K562 (cell line): ENCODE measurements at regions not wholly inside any gene's neighbourhood (a gene's known extent, or its start where the extent isn't known, plus 50 kb on each side); places are given as distances from the start of the nearest gene placed in this dataset.

Experiments used
- ATAC-seq: fragments of 200-7000 bp; cut with Tn5 transposase; 3 replicates; pipeline ENCODE4 v1.9.1; 2020; ENCODE audit warnings: moderate library complexity
- BruUV-seq: library from RNA; stranded (reverse); fragments of 400-500 nt; replicated peaks from 2 replicates; lab custom pipeline; 2021; lab: Mats Ljungman, UMichigan
- CTCF ChIA-PET: fragments of 300-600 bp; formaldehyde crosslinking; extraction: SDS; loops from one replicate; lab custom pipeline; 2021; ENCODE audit warnings: low intra/inter-chr PET ratio; lab: Yijun Ruan, JAX
- POLR2A ChIA-PET: fragments of 300-600, 350-650 bp; sonication (Branson Sonifier 250); formaldehyde crosslinking; extraction: SDS; loops from one replicate; lab custom pipeline; 2021; ENCODE audit warnings: antibody characterized with exemption, inconsistent platforms; lab: Yijun Ruan, JAX
- DNase-seq, 4 experiments: peaks; one replicate each; pipeline versions ENCODE4 v3.0.0 to v3.0.0-alpha.2; 2011 to 2018; ENCODE audit warnings: low spot score in 3 of 4, mixed read lengths in 3 of 4; ENCODE audit errors: extremely low read depth in 1 of 4
- FAIRE-seq: peaks from 2 replicates; lab custom pipeline; 2011; peaks lifted over from hg19 to GRCh38; lab: Jason Lieb, UNC
- H2AFZ ChIP-seq: 2 replicates; pipeline ENCODE4 v1.6.0; 2011; ENCODE audit warnings: low read depth, low read length, control low read depth, inconsistent platforms
- H3K27ac ChIP-seq: fragments of 200-600 bp; 3 replicates; pipeline ENCODE4 v1.8.0; 2011; ENCODE audit warnings: low read depth, mild to moderate bottlenecking, control low read depth, inconsistent platforms, low read length, moderate library complexity, mixed read lengths; ENCODE audit errors: extremely low read depth
- H3K27me3 ChIP-seq, 2 experiments: fragments of 300-600 bp in 1 of 2; 2 replicates in 1 of 2; 3 replicates in 1 of 2; pipeline versions ENCODE4 v1.6.0 to v1.8.0; 2011; ENCODE audit warnings: inconsistent platforms in 2 of 2, low read length in 2 of 2, mild to moderate bottlenecking in 1 of 2, mixed read lengths in 1 of 2, moderate library complexity in 1 of 2; ENCODE audit not compliant: control insufficient read depth in 2 of 2, insufficient read depth in 2 of 2
- H3K36me3 ChIP-seq: fragments of 300-600 bp; 3 replicates; pipeline ENCODE4 v1.8.0; 2011; ENCODE audit warnings: mild to moderate bottlenecking, low read length, inconsistent platforms; ENCODE audit not compliant: control insufficient read depth, insufficient read depth
- H3K4me1 ChIP-seq, 2 experiments: fragments of 200-600 bp in 1 of 2; replicated peaks in 1 of 2; 2 replicates in 1 of 2; 3 replicates in 1 of 2; pipeline versions ENCODE4 v1.5.1 to v1.8.0; 2011; ENCODE audit warnings: inconsistent platforms in 2 of 2, low read length in 2 of 2, mild to moderate bottlenecking in 1 of 2, mixed read lengths in 1 of 2, moderate library complexity in 1 of 2; ENCODE audit not compliant: control insufficient read depth in 2 of 2, insufficient read depth in 2 of 2
- H3K4me2 ChIP-seq: 2 replicates; pipeline ENCODE4 v1.6.1; 2011; ENCODE audit warnings: low read length, control low read depth, inconsistent platforms, mixed read lengths; ENCODE audit not compliant: insufficient read depth
- H3K4me3 ChIP-seq: fragments of 200-600 bp; sonication (generic), shearing (Covaris generic); 2 replicates; pipeline ENCODE4 v1.5.1; 2016; ENCODE audit warnings: control low read depth, inconsistent platforms
- H3K79me2 ChIP-seq: fragments of 200-600 bp; 3 replicates; pipeline ENCODE4 v1.8.0; 2011; ENCODE audit warnings: low read length, inconsistent platforms; ENCODE audit not compliant: control insufficient read depth, insufficient read depth
- H3K9ac ChIP-seq, 2 experiments: 2 replicates each; pipeline versions ENCODE4 v1.6.0 to v1.6.1; 2011; ENCODE audit warnings: low read depth in 2 of 2, low read length in 2 of 2, control low read depth in 1 of 2, inconsistent platforms in 1 of 2, mild to moderate bottlenecking in 1 of 2, mixed read lengths in 1 of 2; ENCODE audit not compliant: insufficient read depth in 1 of 2
- H3K9me1 ChIP-seq: one replicate; pipeline ENCODE4 v1.6.0; 2011; ENCODE audit warnings: inconsistent platforms, mild to moderate bottlenecking, low read length, moderate library complexity; ENCODE audit not compliant: control insufficient read depth, insufficient read depth
- H3K9me3 ChIP-seq: replicated peaks from 2 replicates; pipeline ENCODE4 v1.5.1; 2011; ENCODE audit warnings: low read depth, low read length, inconsistent platforms; ENCODE audit not compliant: control insufficient read depth, insufficient read depth
- H4K20me1 ChIP-seq: replicated peaks from 2 replicates; pipeline ENCODE4 v1.6.1; 2011; ENCODE audit warnings: low read length, inconsistent platforms, mixed read lengths; ENCODE audit not compliant: control insufficient read depth, insufficient read depth
- E2F5 ChIP-seq: sonication (generic); formaldehyde crosslinking; IDR thresholded peaks from 2 replicates; pipeline ENCODE4 v1.8.0; 2022; ENCODE audit warnings: mild to moderate bottlenecking, missing genetic modification reagents
- EP400 ChIP-seq: fragments of 450-650 bp; IDR thresholded peaks from 2 replicates; pipeline ENCODE4 v1.6.1; 2017; ENCODE audit warnings: antibody characterized with exemption, mild to moderate bottlenecking, moderate library complexity
- MCM2 ChIP-seq: fragments of 450-650 bp; IDR thresholded peaks from 2 replicates; pipeline ENCODE4 v1.6.1; 2017; ENCODE audit warnings: low read depth, mild to moderate bottlenecking
- OTX1 ChIP-seq: fragments of 450-650 bp; formaldehyde crosslinking; IDR thresholded peaks from 2 replicates; pipeline ENCODE4 v1.4.0; 2022; ENCODE audit warnings: mild to moderate bottlenecking
- PPARD ChIP-seq: fragments of 250-450 bp; sonication (Bioruptor Pico); IDR thresholded peaks from 2 replicates; pipeline ENCODE4 v1.8.0; 2022; ENCODE audit warnings: inconsistent platforms, mild to moderate bottlenecking, moderate library complexity
- RBM39 ChIP-seq: fragments of 200-400 bp; formaldehyde crosslinking; optimal IDR thresholded peaks from 2 replicates; pipeline ENCODE3; 2018; ENCODE audit warnings: low read depth, low read length
- RUNX1 ChIP-seq: sonication (generic); IDR thresholded peaks from 2 replicates; pipeline ENCODE4 v1.6.1; 2016; ENCODE audit warnings: antibody characterized with exemption, low read depth
- SMAD2 ChIP-seq: fragments of 150-350 bp; IDR thresholded peaks from 2 replicates; pipeline ENCODE4 v1.6.1; 2014; ENCODE audit warnings: low read depth, mild to moderate bottlenecking, low read length
- TAF1 ChIP-seq: IDR thresholded peaks from 2 replicates; pipeline ENCODE4 v1.6.1; 2011; ENCODE audit warnings: mild to moderate bottlenecking, low read length, moderate library complexity; ENCODE audit not compliant: insufficient read depth, control insufficient read depth, severe bottlenecking; ENCODE audit errors: extremely low read depth
- ZNF592 ChIP-seq: fragments of 450-650 bp; IDR thresholded peaks from 2 replicates; pipeline ENCODE4 v1.6.1; 2017; ENCODE audit warnings: antibody characterized with exemption, mild to moderate bottlenecking
- ZNF766 ChIP-seq: fragments of 200-800 bp; sonication (Bioruptor generic); conservative IDR thresholded peaks from 2 replicates; pipeline ENCODE4 v1.6.1; 2016; ENCODE audit warnings: missing genetic modification characterization, missing compliant biosample characterization
- ZSCAN29 ChIP-seq: fragments of 450-650 bp; IDR thresholded peaks from 2 replicates; pipeline ENCODE4 v1.6.1; 2017
- WGBS: fragments of 100-300 bp; shearing (Covaris generic); methylation state at CpG from one replicate; pipeline ENCODE4 v1.1.6; 2016; ENCODE audit warnings: low coverage, mixed read lengths; ENCODE audit not compliant: insufficient coverage; ENCODE audit errors: missing lambda C conversion rate; 5-methylcytosine and 5-hydroxymethylcytosine counted together
- in situ Hi-C: fragments of 300-500 bp; cut with MboI; formaldehyde crosslinking; loops from 4 replicates; pipeline ENCODE4 v1.15.0; 2018; ENCODE audit warnings: inconsistent platforms, mixed read lengths
- intact Hi-C: fragments of 100-400 bp; cut with micrococcal nuclease; formaldehyde crosslinking; loops from 2 replicates; pipeline ENCODE4 v1.14.2; 2022

GRCh38 chr4:117479673-117480072 is 394.3 kb upstream of the TRAM1L1 start (continued):
- TF ChIP-seq ZNF592 (no peak), EP400 (no peak), OTX1 (CRISPR knock-in tag) (no peak), ZSCAN29 (no peak)
- TF ChIP-seq, all 486 proteins: peak for 0

GRCh38 chr4:117481742-117482141 is 396.4 kb upstream of the TRAM1L1 start:
- intact Hi-C loops (no loop called here), in situ Hi-C loops (no loop called here)
- FAIRE-seq (no peak), DNase-seq (no peak), ATAC-seq (no peak)
- Histone ChIP-seq H3K27ac (no peak overlapping the region), H3K9me1 (no peaks in the 10 kb centered on the region), H3K4me2 (no peak overlapping the region), H4K20me1 (no peaks in the 10 kb centered on the region), H3K9ac (no peak overlapping the region), H3K9me3 (no peaks in the 10 kb centered on the region), H2AFZ (no peak overlapping the region), H3K36me3 (no peaks in the 10 kb centered on the region), H3K4me3 (no peak overlapping the region), H3K4me1 (no peaks in the 10 kb centered on the region), H3K27me3 (no peaks in the 10 kb centered on the region), H3K79me2 (no peaks in the 10 kb centered on the region)
- ChIA-PET POLR2A (no interaction called here), CTCF (no interaction called here)
- TF ChIP-seq ZNF766 = no peak
- TF ChIP-seq TAF1 = no peak
- no peak for TF ChIP-seq E2F5 (CRISPR knock-in tag)
- TF ChIP-seq SMAD2 = no peak
- no peak for TF ChIP-seq MCM2
- TF ChIP-seq RBM39 = no peak
- no peak for TF ChIP-seq RUNX1
- TF ChIP-seq PPARD (CRISPR knock-in tag) = no peak
- no TSS peak for BruUV-seq
- WGBS = 0% methylated on average over 3 of the region's 3 CpGs
